ENCODE measurements at regions not wholly inside any gene's neighbourhood (a gene's known extent, or its start where the extent isn't known, plus 50 kb on each side); places are given as distances from the start of the nearest gene placed in this dataset.
A peak's percentile ranks its signal among the peaks of the same experiment; 100 is the strongest.

- Histone ChIP-seq H3K4me3 (no peak overlapping the region), H3K27ac (no peak overlapping the region)
These were observed 87.8 kb upstream of the SNTG2 start for GRCh38 chr2:862731-863466.

GRCh38 chr2:862355-862687, 88.3 kb upstream of the SNTG2 start:
- Histone ChIP-seq H3K27ac (no peak overlapping the region), H3K4me3 (no peak overlapping the region)

GRCh38 chr2:861655-862354, 88.8 kb upstream of the SNTG2 start:
- Histone ChIP-seq H3K27ac (no peak overlapping the region), H3K4me3 (no peak overlapping the region)

GRCh38 chr2:860259-860855, 90.3 kb upstream of the SNTG2 start:
- Histone ChIP-seq H3K27ac (no peak overlapping the region), H3K4me3 (no peak overlapping the region)

- H3K4me3 ChIP-seq, result no peak overlapping the region
- H3K27ac ChIP-seq, result no peak overlapping the region
These were observed 92.0 kb upstream of the SNTG2 start for GRCh38 chr2:858646-859045.

GRCh38 chr2:857937-858336, 92.7 kb upstream of the SNTG2 start:
- Histone ChIP-seq H3K4me3 (no peak overlapping the region), H3K27ac (no peak overlapping the region)

- Histone ChIP-seq H3K27ac (no peak overlapping the region), H3K4me3 (no peak overlapping the region)
These were observed 93.6 kb upstream of the SNTG2 start for GRCh38 chr2:857081-857480.

GRCh38 chr2:856456-856855, 94.2 kb upstream of the SNTG2 start:
- H3K27ac ChIP-seq, result no peak overlapping the region
- no peak overlapping the region for H3K4me3 ChIP-seq

GRCh38 chr2:856041-856440, 94.6 kb upstream of the SNTG2 start:
- no peak overlapping the region for H3K4me3 ChIP-seq
- no peak overlapping the region for H3K27ac ChIP-seq

- H3K4me3 ChIP-seq, result no peak overlapping the region
- H3K27ac ChIP-seq, result no peak overlapping the region
These were observed 95.5 kb upstream of the SNTG2 start for GRCh38 chr2:855177-855576.

- Histone ChIP-seq H3K27ac (no peak overlapping the region), H3K4me3 (no peak overlapping the region)
These were observed 96.2 kb upstream of the SNTG2 start for GRCh38 chr2:854460-854859.

- Histone ChIP-seq H3K27ac (no peak overlapping the region), H3K4me3 (no peak overlapping the region)
These were observed 97.3 kb upstream of the SNTG2 start for GRCh38 chr2:853203-853870.

GRCh38 chr2:852168-852567, 98.5 kb upstream of the SNTG2 start:
- Histone ChIP-seq H3K4me3 (no peak overlapping the region), H3K27ac (no peak overlapping the region)

GRCh38 chr2:851680-852079, 99.0 kb upstream of the SNTG2 start:
- no peak overlapping the region for H3K27ac ChIP-seq

GRCh38 chr2:851078-851477, 99.6 kb upstream of the SNTG2 start:
- Histone ChIP-seq H3K27ac (no peak overlapping the region), H3K4me3 (no peak overlapping the region)

More at GRCh38 chr2:851680-852079, 99.0 kb upstream of the SNTG2 start:
- no peak overlapping the region for H3K4me3 ChIP-seq

GRCh38 chr2:850429-850828, 100.2 kb upstream of the SNTG2 start:
- Histone ChIP-seq H3K27ac (no peak overlapping the region), H3K4me3 (no peak overlapping the region)

GRCh38 chr2:848099-848498, 102.5 kb upstream of the SNTG2 start:
- Histone ChIP-seq H3K4me3 (no peak overlapping the region), H3K27ac (peak overlapping the region in 1 of 21 experiments; percentile 10)

- no peak overlapping the region for H3K27ac ChIP-seq
- no peak overlapping the region for H3K4me3 ChIP-seq
These were observed 103.0 kb upstream of the SNTG2 start for GRCh38 chr2:847669-848068.

GRCh38 chr2:844715-845114, 105.9 kb upstream of the SNTG2 start:
- Histone ChIP-seq H3K27ac (no peak overlapping the region), H3K4me3 (no peak overlapping the region)

GRCh38 chr2:842151-842803, 108.4 kb upstream of the SNTG2 start:
- H3K27ac ChIP-seq, result no peak overlapping the region
- H3K4me3 ChIP-seq, result no peak overlapping the region

All from skin epidermis (tissue), 12 donors.